Ramos (cell line): ENCODE measurements at regions not wholly inside any gene's neighbourhood (a gene's known extent, or its start where the extent isn't known, plus 50 kb on each side); places are given as distances from the start of the nearest gene placed in this dataset.

Experiments
- in situ Hi-C: fragments of 300-500 bp; cut with MboI; formaldehyde crosslinking; loops from one replicate; pipeline ENCODE4 v1.14.3; 2022; ENCODE audit warnings: low sequenced_read_pairs; ENCODE audit not compliant: unreplicated experiment

DNA sequence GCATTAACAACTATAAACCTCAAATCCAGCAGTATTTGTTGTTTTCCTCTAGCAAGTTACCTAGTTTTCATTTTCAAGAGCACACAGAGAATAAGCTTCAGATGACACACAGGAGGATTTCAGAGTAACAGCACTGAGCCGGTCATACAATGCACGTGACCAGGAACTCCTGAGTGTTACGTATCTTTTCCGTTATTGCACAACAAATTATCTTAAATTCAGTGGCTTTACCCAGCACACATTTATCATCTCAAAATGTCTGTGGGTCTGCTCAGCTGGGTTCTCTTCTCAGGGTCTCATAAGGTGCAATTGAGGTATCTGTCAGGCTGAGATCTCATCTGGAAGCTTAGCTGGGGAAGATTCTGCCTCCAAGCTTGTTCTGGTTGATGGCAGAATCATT lies 379.5 kb upstream of the KLHL29 start:
- in situ Hi-C loops = no loop called here

DNA sequence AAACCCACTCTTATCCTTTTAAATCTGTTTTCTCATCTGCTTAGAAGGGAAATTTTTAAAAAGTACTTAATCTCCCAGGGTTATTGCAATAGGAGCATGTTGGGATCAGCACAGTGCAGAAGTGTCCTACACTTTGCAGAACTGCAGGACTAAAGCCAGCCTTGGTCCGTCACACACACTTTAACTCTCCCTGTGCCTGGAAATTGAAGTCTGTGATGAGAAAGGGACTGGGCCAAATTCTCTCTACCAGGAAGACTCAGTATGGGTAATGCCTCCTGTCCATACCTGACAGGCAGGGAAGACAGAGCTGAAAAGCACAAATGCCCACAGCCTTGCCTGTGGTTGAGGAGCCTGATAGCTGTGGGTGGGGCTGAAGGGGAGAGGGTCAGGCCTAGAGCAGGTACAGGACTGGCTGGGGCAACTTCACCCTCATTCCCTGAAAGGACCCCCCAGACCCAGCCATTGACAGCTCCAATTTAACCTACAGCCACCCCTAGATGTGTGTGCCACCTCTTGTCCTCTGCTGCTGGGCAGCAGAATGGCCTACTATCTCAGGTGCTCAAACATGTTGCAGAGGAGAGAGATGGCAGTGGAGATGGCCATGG lies 377.2 kb upstream of the KLHL29 start:
- in situ Hi-C loops = no loop called here

DNA sequence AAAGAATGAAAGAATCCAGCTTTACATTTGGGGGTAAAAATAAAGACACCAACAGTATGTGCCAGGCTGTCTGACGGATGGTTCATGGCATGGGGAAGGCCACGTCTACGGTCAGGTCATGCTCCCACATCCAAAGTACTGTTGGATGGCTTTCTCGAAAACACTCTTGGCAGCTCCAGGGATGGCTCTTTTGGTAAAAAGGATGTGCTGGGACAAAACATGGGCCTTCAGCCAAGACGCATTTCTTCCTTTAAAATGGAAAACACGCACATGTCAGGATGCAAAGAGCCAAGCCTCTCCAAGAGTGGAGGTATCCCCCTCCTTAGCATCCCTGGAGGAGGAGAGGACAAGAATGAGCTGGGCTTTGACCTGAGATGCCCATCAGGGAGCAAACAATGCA lies 376.5 kb upstream of the KLHL29 start:
- in situ Hi-C loops = no loop called here

DNA sequence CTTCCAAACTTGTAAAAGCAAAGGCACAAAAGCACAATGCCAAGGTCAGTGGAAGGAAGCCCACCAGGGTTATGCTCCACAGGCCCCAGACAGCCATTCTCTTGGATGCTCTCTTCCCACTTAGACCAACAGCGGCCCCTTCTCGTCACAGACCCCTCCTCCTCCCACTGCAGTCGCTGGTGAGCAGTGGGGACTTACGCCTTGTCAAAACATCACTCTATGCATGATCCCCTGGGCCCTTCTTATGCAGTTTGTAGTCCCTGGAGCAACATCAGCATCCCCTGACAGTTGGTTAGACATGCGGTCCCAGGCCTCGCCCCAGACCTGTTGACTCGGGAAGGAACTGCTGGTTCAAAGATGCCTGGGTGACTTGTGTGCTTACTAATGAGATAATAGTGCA lies 376.0 kb upstream of the KLHL29 start:
- in situ Hi-C loops = no loop called here

DNA sequence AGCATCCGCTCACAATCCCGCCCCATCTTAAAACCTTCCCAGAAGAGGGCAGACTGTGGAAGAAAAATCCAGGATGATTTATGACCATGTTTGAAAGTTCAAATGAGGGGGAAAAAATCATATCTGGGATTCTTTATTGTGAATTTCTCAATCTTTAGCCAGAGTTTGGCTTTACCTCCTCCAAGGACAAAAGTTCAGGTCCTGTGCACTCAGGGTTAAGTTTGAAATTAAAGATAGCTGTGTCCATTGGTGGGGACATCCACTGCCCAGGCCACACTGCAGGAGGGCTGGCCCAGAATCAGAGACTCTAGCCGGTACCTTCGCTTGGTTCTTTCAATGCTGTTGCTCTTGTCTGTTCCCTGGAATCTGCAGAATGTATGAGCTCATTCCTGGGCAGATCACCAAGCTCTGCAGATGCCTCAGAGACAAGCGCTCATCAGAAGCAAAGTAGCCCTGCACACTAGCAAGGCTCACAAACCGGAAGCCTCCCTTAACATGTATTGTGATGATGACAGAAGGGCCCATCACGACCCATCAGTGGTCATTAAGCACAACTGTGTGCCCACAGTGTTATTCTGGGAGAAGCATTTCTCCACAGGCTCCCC lies 375.3 kb upstream of the KLHL29 start:
- in situ Hi-C loops = no loop called here

DNA sequence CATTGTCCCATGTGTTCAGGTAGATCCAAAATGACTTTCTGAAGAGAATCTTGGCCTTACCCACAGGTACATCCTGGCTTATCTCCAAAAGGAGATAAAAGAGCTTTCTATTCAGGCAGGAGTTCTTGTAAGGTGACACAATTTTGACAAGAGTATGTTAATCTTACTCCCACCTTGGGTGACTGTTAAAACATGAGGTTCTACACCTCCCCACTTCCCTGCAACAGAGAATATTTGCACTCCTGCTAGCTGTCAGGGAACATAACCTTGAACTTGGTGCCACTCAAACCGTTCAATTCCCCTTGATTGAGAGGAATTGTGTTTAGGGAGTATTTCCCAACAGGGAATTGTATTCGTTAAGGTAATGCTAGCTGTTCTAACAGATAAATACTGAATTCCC lies 372.5 kb upstream of the KLHL29 start:
- in situ Hi-C loops = no loop called here

DNA sequence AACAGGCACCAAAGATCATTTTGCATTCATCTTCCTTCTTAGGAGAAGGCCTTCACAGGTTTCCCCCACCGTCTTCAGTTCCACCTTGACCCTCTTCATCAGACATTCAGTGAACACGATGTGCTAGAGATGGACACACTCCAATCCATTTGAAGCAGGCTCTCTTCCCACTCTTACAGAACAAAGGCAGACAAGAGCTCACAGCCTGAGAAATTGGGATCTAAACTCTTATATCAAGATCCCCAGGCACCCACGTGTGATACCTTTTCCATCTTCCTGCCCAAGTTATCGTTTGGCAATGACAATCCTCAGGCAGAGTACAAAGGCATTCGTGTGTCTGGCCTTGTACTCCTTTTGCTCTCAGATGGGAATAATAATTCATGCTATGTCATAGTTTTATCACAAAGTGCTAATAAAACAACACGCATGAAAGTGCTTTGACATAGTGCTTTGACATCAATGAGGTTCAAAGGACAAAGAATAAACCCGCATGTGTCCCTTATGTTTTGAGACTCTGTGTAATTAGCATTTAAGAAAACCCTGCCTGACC lies 369.3 kb upstream of the KLHL29 start:
- in situ Hi-C loops = no loop called here

DNA sequence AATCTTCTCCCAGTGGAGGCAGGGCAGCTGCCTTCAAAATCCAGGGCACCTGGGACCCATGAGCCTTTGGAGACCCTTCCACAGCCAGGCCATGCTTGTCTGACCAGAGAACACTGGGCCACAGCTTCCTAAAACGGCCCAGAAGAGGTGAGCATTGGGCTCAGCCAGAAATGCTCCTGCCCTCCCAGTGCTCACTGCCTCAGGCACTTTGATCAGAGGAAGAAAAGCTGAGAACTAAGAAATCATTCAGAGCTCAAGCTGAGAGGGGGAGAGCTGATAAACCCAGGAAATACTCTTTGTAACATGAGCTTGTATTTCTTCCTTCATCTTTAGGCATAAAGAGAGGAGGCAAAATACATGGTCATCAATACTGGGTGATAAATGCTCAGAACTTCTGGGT lies 365.5 kb upstream of the KLHL29 start:
- in situ Hi-C loops = no loop called here

DNA sequence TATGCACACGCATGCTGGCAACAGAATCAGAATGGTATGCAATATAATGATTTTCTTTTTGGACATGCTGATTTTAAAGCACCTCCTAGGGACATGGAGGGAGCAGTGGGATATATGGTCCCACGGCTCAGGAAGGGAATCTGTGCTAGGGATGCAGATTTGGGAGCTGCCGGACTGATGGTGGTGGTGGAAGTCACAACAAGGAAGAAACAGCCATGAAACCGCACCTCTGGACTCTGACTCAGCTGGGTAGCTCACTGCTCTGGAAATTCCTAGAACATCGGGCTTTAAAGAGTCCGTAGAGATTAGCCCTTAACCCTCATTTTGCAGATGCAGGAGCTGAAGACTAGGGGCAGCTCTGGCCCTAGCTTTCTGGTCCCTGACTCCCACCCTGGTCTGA lies 364.3 kb upstream of the KLHL29 start:
- in situ Hi-C loops = no loop called here

DNA sequence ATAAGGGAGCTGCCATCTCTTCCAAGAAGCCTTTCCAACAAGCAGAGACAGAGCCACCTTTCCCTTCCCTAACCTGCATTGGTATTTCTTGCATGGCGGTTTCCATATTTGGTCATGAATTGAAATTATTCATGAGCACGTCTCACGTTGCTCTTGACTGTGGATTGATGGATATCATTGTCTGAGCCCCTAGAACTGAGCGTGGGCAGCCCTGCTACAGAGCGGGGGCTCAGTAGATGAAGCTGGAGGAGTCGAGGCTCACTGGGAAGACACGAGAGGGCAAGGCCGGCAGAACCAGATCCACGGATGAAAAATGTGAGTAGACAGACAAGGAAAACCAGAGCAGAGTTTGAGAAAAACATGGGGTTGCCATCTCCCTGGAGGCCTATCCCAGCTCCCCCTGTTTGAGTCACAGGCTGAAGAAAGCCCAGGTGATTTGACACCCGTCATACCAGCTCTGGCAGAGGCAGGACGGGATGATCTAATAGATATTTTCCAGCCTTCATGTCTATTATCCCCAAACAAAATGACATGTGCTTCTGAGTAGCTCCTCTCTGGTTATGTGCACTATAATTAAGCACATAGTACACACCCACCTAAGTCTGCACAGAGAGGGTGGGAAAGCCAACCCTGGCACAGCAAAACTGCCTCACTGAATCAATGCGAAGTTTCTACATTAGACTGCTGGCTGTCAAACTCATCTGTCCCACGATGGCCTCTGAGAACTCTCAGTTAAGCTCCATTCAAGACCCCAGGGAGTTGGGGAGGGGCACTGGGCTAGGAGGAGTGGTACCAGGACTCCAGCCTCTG lies 363.5 kb upstream of the KLHL29 start:
- in situ Hi-C loops = no loop called here

DNA sequence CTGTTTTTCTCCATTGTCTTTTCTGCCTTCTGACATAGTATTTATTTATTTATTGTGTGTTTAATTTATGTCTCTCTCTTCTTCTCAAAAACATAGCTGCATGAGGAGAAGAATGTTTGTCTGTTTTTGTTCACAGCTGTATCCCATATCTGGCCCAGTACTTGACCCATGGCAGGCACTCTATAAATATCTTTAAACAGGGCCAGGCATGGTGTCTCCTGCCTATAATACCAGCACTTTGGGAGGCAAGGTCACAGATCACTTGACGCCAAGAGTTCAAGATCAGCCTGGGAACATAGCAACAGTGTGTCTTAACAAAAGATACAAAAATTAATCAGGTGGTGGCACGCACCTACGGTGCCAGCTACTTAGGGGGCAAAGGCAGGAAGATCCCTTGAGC lies 361.3 kb upstream of the KLHL29 start:
- in situ Hi-C loops = no loop called here

DNA sequence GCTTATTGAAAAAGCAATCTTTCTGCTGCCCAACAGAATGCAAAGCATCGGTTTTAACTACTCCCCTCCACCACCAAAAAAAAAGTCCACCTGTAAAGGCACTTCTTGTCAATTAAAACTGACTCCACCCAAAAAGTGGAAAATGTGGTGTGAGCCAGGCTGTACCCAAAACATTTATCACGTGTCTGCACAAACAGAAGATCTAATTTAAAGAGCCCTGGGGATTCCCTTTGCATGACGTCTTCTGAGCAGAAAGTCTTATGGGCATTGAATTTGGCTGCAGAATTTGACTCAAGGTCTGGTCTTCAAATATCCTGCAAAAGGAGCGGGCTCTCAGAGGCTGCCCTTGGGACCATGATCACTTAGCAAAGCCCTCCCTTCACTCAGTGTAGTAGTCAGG lies 358.3 kb upstream of the KLHL29 start:
- in situ Hi-C loops = no loop called here

DNA sequence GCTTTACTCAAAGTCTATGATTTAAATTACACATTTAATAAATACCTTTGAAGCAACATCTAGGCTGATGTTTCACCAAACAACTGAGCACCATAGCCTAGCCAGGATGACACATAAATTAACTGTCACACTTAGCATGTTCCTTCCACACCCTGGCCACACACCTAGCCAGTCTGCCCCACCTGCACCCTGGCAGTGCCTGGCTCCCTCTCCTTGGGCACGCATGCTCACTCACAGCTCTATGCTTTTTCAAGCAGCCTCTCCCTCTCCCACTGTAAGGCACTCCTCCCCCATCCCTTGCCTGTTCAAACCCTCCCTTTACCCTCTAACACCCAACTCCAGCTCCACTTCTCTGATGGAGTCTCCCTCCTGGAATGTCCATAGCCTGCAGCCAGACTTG lies 357.6 kb upstream of the KLHL29 start:
- in situ Hi-C loops = no loop called here

DNA sequence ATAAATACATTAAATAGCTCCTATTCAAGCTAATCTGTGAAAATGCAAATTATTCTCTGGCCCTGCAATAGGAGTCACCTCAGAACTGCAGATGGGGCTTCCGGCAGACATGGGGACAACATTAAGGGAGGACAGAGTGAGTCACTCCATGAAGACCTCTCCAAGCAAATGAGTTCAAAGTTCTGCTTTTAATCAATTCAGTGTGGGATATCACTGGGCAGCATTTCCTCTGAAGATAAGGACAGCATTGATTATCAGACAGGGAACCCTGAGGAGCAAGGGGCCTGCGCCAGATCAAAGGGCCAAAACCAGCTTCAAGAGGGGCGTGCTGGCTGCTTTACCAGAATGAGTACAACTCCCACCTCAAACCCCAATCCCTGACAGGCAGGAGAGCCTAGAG lies 356.9 kb upstream of the KLHL29 start:
- in situ Hi-C loops = no loop called here

DNA sequence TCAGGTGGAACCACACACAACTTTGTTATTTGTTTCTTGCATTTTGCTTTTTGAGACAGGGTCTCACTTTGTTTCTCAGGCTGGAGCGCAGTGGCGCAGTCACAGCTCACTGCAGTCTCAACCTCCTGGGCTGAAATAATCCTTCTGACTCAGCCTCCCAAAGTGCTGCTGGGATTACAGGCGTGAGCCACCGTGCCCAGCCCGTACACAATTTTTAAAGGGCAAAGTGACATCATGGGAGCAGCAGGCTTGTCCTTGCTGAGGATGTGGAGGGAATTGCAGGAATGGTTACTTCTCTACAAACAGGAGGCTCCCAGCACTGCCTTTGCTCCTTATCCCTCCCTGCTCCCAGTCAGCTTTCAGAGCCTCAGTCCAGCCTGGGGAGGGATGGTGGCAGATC lies 355.9 kb upstream of the KLHL29 start:
- in situ Hi-C loops = no loop called here

DNA sequence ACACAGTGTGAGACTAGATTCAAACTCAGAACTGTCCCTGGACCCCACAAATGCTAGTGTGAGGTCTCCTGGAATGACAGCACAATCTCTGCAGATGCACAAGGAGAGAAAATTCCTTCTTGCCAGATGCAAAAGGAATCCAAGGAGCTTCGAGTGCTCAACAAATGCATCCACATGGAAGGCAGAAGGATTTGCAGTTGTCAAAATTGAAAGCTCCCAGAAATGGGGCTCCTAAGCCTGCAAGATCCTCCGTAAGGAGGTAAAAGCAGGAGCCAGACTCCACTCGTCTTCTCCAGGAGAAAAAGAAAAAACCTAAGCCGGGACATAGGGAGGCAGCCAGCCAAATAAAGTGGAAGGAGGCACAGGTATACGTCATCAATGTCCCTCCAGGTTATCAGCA lies 355.0 kb upstream of the KLHL29 start:
- in situ Hi-C loops = no loop called here

DNA sequence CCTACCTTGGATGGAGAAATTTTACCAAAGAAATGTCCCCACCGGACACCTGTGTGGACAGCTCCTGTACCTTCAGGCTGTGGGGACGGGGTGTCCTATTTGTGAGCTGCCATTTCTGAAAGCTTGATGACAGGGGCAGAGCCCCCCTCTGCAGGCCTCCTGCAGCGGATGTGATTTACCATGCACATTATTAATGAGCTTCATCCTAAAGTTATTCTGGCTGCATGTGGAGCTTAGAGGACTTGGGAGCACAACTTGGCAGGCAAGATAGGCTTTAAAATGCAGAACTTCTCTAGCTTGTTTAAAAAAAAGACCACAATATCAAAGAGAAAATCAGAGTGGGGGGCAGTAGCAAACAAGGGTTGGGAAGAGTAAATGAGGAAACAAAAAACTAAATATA lies 350.0 kb upstream of the KLHL29 start:
- in situ Hi-C loops = no loop called here

DNA sequence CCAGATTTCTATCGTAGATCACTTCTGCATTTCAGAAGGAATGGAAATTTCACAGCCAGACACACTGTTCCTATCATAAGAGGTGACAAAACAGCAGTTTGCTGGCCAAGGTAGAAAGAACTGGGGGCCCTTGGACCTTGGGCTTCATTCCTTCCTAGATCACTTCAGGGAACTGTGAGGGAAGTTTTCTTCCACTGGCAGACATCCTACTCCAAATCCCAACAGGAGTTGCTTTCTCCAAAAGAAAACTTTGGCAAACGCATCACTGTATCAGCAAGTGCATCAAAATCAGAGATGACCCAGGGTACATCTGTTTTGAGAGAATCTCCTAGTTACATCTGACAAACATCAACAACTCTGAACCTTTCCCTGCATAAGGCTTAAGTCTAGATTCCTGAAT lies 348.4 kb upstream of the KLHL29 start:
- in situ Hi-C loops = no loop called here

DNA sequence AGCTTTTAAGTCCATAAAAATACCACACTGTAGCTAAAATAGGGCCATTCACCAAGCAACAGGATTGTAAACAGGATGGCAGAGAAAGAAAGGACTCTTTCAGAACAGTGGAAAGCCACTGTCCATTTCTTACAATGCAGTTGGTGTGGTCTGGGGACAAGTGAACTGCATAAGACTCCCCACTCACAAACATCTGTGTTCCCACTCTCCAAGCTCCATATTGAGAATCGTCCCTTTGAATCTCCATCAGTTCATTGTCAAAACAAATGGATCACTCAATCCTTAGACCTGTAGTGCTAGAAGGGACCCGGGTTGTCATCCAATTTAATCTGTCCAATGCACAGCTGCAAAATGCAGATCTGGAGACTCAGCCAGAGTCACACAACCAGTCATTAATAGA lies 347.4 kb upstream of the KLHL29 start:
- in situ Hi-C loops = no loop called here

DNA sequence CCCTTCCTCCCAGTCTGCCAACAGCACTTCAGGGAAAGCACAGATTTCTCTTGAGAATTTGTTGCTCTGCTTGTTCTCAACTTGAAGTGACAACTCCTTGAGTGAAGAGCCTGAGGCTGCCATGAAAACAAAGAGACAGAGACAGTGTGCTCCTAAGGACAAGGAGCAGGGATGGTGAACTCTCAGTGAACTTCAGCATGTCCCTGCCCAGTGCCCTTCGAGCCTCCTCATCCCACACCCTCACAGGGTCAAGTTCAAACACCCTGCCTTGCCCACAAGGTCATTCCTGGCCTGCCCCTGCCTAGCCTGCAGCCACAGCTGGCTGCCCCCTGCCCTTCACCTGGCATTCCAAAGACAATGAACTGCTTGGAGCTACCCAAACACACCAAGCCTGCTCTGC lies 343.5 kb upstream of the KLHL29 start:
- in situ Hi-C loops = no loop called here

DNA sequence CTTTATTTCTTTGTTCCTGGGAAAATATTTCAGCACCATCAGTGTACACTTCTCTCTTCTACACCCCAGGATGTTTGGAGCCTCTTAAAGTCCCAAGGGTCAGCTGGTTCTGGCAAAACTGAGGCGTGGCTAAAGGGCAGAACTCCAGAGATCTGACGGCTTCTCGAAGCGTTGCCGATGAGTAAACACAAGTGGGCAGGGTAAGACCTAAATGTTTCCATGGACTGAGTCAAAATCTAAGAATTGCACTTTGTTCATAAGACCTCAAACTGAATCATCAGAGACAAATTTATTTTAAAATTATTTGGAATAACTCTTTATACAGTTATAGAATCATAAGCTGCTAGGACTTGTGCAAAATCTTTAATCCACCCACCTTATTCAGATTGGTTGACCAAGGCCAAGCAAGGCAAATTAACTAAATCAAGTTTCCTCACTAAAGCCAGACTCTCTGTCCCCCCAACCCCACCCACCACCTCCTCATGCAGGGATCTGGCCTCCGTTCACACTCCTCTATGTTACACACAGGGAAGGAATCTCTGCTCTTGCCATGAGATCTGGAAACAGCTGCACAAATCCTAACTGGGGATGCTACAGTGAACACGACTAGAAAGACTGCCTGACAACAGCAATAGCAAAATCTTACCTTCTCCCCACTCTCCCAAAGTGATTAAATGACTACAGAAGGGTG lies 342.6 kb upstream of the KLHL29 start:
- in situ Hi-C loops = no loop called here
